ENCODE measurements at regions not wholly inside any gene's neighbourhood (a gene's known extent, or its start where the extent isn't known, plus 50 kb on each side); places are given as distances from the start of the nearest gene placed in this dataset.

DNA sequence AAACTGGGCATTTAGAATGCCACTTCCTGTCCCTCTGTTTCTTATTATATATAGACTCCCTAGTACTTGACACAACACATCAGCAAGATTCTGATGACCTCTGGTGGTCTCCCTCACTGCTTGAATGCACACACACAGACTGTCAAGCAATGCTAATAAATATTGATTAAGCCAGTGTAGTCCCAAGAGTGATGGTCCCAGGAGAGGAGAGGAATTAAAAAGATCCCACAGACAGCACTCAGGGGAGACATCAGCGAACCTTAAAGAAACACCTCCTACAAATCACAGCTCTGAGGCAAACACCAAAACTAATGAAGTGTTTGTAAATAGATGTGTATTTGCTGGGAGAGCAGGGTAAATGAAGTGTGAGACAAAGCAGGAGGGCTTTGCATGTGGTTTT lies 1291.2 kb downstream of the XPNPEP1 start:
- TF ChIP-seq, protein P1, sequence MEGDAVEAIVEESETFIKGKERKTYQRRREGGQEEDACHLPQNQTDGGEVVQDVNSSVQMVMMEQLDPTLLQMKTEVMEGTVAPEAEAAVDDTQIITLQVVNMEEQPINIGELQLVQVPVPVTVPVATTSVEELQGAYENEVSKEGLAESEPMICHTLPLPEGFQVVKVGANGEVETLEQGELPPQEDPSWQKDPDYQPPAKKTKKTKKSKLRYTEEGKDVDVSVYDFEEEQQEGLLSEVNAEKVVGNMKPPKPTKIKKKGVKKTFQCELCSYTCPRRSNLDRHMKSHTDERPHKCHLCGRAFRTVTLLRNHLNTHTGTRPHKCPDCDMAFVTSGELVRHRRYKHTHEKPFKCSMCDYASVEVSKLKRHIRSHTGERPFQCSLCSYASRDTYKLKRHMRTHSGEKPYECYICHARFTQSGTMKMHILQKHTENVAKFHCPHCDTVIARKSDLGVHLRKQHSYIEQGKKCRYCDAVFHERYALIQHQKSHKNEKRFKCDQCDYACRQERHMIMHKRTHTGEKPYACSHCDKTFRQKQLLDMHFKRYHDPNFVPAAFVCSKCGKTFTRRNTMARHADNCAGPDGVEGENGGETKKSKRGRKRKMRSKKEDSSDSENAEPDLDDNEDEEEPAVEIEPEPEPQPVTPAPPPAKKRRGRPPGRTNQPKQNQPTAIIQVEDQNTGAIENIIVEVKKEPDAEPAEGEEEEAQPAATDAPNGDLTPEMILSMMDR (IDR thresholded peaks at IDR 0.05; ENCODE audit: poor library complexity, severe bottlenecking), result peak; percentile 47
- TF ChIP-seq, protein P2, sequence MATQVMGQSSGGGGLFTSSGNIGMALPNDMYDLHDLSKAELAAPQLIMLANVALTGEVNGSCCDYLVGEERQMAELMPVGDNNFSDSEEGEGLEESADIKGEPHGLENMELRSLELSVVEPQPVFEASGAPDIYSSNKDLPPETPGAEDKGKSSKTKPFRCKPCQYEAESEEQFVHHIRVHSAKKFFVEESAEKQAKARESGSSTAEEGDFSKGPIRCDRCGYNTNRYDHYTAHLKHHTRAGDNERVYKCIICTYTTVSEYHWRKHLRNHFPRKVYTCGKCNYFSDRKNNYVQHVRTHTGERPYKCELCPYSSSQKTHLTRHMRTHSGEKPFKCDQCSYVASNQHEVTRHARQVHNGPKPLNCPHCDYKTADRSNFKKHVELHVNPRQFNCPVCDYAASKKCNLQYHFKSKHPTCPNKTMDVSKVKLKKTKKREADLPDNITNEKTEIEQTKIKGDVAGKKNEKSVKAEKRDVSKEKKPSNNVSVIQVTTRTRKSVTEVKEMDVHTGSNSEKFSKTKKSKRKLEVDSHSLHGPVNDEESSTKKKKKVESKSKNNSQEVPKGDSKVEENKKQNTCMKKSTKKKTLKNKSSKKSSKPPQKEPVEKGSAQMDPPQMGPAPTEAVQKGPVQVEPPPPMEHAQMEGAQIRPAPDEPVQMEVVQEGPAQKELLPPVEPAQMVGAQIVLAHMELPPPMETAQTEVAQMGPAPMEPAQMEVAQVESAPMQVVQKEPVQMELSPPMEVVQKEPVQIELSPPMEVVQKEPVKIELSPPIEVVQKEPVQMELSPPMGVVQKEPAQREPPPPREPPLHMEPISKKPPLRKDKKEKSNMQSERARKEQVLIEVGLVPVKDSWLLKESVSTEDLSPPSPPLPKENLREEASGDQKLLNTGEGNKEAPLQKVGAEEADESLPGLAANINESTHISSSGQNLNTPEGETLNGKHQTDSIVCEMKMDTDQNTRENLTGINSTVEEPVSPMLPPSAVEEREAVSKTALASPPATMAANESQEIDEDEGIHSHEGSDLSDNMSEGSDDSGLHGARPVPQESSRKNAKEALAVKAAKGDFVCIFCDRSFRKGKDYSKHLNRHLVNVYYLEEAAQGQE (IDR thresholded peaks at IDR 0.05; ENCODE audit: borderline replicate concordance), result no peak
- TF ChIP-seq EP300 (conservative IDR thresholded peaks at IDR 0.05; ENCODE audit: poor library complexity, severe bottlenecking) (no peak), EZH2 (IDR thresholded peaks at IDR 0.05; ENCODE audit: borderline replicate concordance, insufficient read depth, low read length, poor library complexity, severe bottlenecking) (no peak), POLR2AphosphoS5 (IDR thresholded peaks at IDR 0.05) (no peak), SMC3 (conservative IDR thresholded peaks at IDR 0.05; ENCODE audit: poor library complexity) (peak; percentile 48), RAD21 (conservative IDR thresholded peaks at IDR 0.05) (peak; percentile 55)
